GM19395 (cell line): ENCODE measurements at regions not wholly inside any gene's neighbourhood (a gene's known extent, or its start where the extent isn't known, plus 50 kb on each side); places are given as distances from the start of the nearest gene placed in this dataset.

Experiments
- ATAC-seq: cut with Tn5 transposase; IDR thresholded peaks from one replicate; pipeline ENCODE4 v1.9.1; 2021; ENCODE audit warnings: mild to moderate bottlenecking, moderate library complexity; ENCODE audit not compliant: unreplicated experiment

GRCh38 chr12:12015073-12015685 is 55.6 kb upstream of the BCL2L14 start:
- no peak for ATAC-seq

- no peak for ATAC-seq
Observed at GRCh38 chr12:12016284-12017100, 54.2 kb upstream of the BCL2L14 start.

- no peak for ATAC-seq
Observed at GRCh38 chr12:12017135-12017581, 53.6 kb upstream of the BCL2L14 start.

GRCh38 chr12:12017798-12018197 is 52.9 kb upstream of the BCL2L14 start:
- no peak for ATAC-seq

- ATAC-seq: no peak
Observed at GRCh38 chr12:12018454-12018853, 52.3 kb upstream of the BCL2L14 start.

DNA sequence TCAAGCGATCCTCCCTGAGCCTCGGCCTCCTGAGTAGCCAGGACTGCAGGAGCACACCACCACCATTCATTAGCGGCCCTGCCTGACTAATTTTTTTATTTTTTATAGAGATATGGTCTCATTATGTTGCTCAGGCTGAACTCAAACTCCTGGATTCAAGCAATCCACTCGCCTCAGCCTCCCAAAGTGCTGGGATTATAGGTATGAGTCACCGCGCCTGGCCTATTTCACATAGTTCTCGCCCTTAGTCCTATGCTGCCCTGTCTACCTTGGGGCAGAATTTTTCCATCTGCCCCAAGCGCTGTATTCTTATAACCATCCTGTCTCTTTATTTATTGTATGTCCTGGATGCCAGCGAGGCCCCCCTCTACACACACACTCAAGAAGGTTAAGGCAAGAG is 50.9 kb upstream of the BCL2L14 start:
- ATAC-seq: no peak

- ATAC-seq: no peak
Observed at GRCh38 chr12:12020762-12021161, 50.0 kb upstream of the BCL2L14 start.
